K562 (cell line): ENCODE measurements at regions not wholly inside any gene's neighbourhood (a gene's known extent, or its start where the extent isn't known, plus 50 kb on each side); places are given as distances from the start of the nearest gene placed in this dataset.

Experiments
- ATAC-seq: fragments of 200-7000 bp; cut with Tn5 transposase; 3 replicates; pipeline ENCODE4 v1.9.1; 2020; ENCODE audit warnings: moderate library complexity
- BruUV-seq: library from RNA; stranded (reverse); fragments of 400-500 nt; replicated peaks from 2 replicates; lab custom pipeline; 2021; lab: Mats Ljungman, UMichigan
- CTCF ChIA-PET: fragments of 300-600 bp; formaldehyde crosslinking; extraction: SDS; loops from one replicate; lab custom pipeline; 2021; ENCODE audit warnings: low intra/inter-chr PET ratio; lab: Yijun Ruan, JAX
- POLR2A ChIA-PET: fragments of 300-600, 350-650 bp; sonication (Branson Sonifier 250); formaldehyde crosslinking; extraction: SDS; loops from one replicate; lab custom pipeline; 2021; ENCODE audit warnings: antibody characterized with exemption, inconsistent platforms; lab: Yijun Ruan, JAX
- DNase-seq, 4 experiments: peaks; one replicate each; pipeline versions ENCODE4 v3.0.0 to v3.0.0-alpha.2; 2011 to 2018; ENCODE audit warnings: low spot score in 3 of 4, mixed read lengths in 3 of 4; ENCODE audit errors: extremely low read depth in 1 of 4
- FAIRE-seq: peaks from 2 replicates; lab custom pipeline; 2011; peaks lifted over from hg19 to GRCh38; lab: Jason Lieb, UNC
- H2AFZ ChIP-seq: 2 replicates; pipeline ENCODE4 v1.6.0; 2011; ENCODE audit warnings: low read depth, low read length, control low read depth, inconsistent platforms
- H3K27ac ChIP-seq: fragments of 200-600 bp; 3 replicates; pipeline ENCODE4 v1.8.0; 2011; ENCODE audit warnings: low read depth, mild to moderate bottlenecking, control low read depth, inconsistent platforms, low read length, moderate library complexity, mixed read lengths; ENCODE audit errors: extremely low read depth
- H3K27me3 ChIP-seq, 2 experiments: fragments of 300-600 bp in 1 of 2; 2 replicates in 1 of 2; 3 replicates in 1 of 2; pipeline versions ENCODE4 v1.6.0 to v1.8.0; 2011; ENCODE audit warnings: inconsistent platforms in 2 of 2, low read length in 2 of 2, mild to moderate bottlenecking in 1 of 2, mixed read lengths in 1 of 2, moderate library complexity in 1 of 2; ENCODE audit not compliant: control insufficient read depth in 2 of 2, insufficient read depth in 2 of 2
- H3K36me3 ChIP-seq: fragments of 300-600 bp; 3 replicates; pipeline ENCODE4 v1.8.0; 2011; ENCODE audit warnings: mild to moderate bottlenecking, low read length, inconsistent platforms; ENCODE audit not compliant: control insufficient read depth, insufficient read depth
- H3K4me1 ChIP-seq, 2 experiments: fragments of 200-600 bp in 1 of 2; replicated peaks in 1 of 2; 2 replicates in 1 of 2; 3 replicates in 1 of 2; pipeline versions ENCODE4 v1.5.1 to v1.8.0; 2011; ENCODE audit warnings: inconsistent platforms in 2 of 2, low read length in 2 of 2, mild to moderate bottlenecking in 1 of 2, mixed read lengths in 1 of 2, moderate library complexity in 1 of 2; ENCODE audit not compliant: control insufficient read depth in 2 of 2, insufficient read depth in 2 of 2
- H3K4me2 ChIP-seq: 2 replicates; pipeline ENCODE4 v1.6.1; 2011; ENCODE audit warnings: low read length, control low read depth, inconsistent platforms, mixed read lengths; ENCODE audit not compliant: insufficient read depth
- H3K4me3 ChIP-seq: fragments of 200-600 bp; sonication (generic), shearing (Covaris generic); 2 replicates; pipeline ENCODE4 v1.5.1; 2016; ENCODE audit warnings: control low read depth, inconsistent platforms
- H3K79me2 ChIP-seq: fragments of 200-600 bp; 3 replicates; pipeline ENCODE4 v1.8.0; 2011; ENCODE audit warnings: low read length, inconsistent platforms; ENCODE audit not compliant: control insufficient read depth, insufficient read depth
- H3K9ac ChIP-seq, 2 experiments: 2 replicates each; pipeline versions ENCODE4 v1.6.0 to v1.6.1; 2011; ENCODE audit warnings: low read depth in 2 of 2, low read length in 2 of 2, control low read depth in 1 of 2, inconsistent platforms in 1 of 2, mild to moderate bottlenecking in 1 of 2, mixed read lengths in 1 of 2; ENCODE audit not compliant: insufficient read depth in 1 of 2
- H3K9me1 ChIP-seq: one replicate; pipeline ENCODE4 v1.6.0; 2011; ENCODE audit warnings: inconsistent platforms, mild to moderate bottlenecking, low read length, moderate library complexity; ENCODE audit not compliant: control insufficient read depth, insufficient read depth
- H3K9me3 ChIP-seq: replicated peaks from 2 replicates; pipeline ENCODE4 v1.5.1; 2011; ENCODE audit warnings: low read depth, low read length, inconsistent platforms; ENCODE audit not compliant: control insufficient read depth, insufficient read depth
- H4K20me1 ChIP-seq: replicated peaks from 2 replicates; pipeline ENCODE4 v1.6.1; 2011; ENCODE audit warnings: low read length, inconsistent platforms, mixed read lengths; ENCODE audit not compliant: control insufficient read depth, insufficient read depth
- ARNT ChIP-seq, 2 experiments: fragments of 450-650 bp; IDR thresholded peaks; 2 replicates each; pipeline ENCODE4 v1.6.1; 2016; ENCODE audit warnings: mild to moderate bottlenecking in 1 of 2
- CCAR2 ChIP-seq: fragments of 200-400 bp; formaldehyde crosslinking; IDR thresholded peaks from 2 replicates; pipeline ENCODE4 v1.6.1; 2017; ENCODE audit warnings: mild to moderate bottlenecking, low read depth, low read length
- GABPA ChIP-seq: fragments of 200-800 bp; sonication (Bioruptor generic); conservative IDR thresholded peaks from 2 replicates; pipeline ENCODE4 v1.6.1; 2016; ENCODE audit warnings: low read depth, missing genetic modification characterization, missing compliant biosample characterization
- GATAD2A ChIP-seq: fragments of 450-650 bp; IDR thresholded peaks from 2 replicates; pipeline ENCODE4 v1.6.1; 2017
- MXD1 ChIP-seq: fragments of 250-450 bp; sonication (Bioruptor Pico); IDR thresholded peaks from 2 replicates; pipeline ENCODE4 v1.8.0; 2021; ENCODE audit warnings: borderline replicate concordance, mild to moderate bottlenecking, moderate library complexity; ENCODE audit not compliant: poor library complexity, severe bottlenecking
- NFE2 ChIP-seq: IDR thresholded peaks from 2 replicates; pipeline ENCODE4 v1.6.1; 2014; ENCODE audit warnings: antibody characterized with exemption, low read depth
- NFIC ChIP-seq: fragments of 450-650 bp; IDR thresholded peaks from 2 replicates; pipeline ENCODE4 v1.6.1; 2017; ENCODE audit warnings: mild to moderate bottlenecking, inconsistent platforms
- RBM15 ChIP-seq: fragments of 200-400 bp; formaldehyde crosslinking; IDR thresholded peaks from 2 replicates; pipeline ENCODE4 v1.6.1; 2018; ENCODE audit warnings: mild to moderate bottlenecking, low read length, moderate library complexity; ENCODE audit not compliant: insufficient read depth
- RBM34 ChIP-seq: fragments of 200-400 bp; formaldehyde crosslinking; IDR thresholded peaks from 2 replicates; pipeline ENCODE4 v1.6.1; 2018; ENCODE audit warnings: low read length, borderline replicate concordance; ENCODE audit not compliant: insufficient read depth
- TFAM ChIP-seq: fragments of 250-450 bp; sonication (Bioruptor Pico); conservative IDR thresholded peaks from 2 replicates; pipeline ENCODE4 v1.5.0; 2021; ENCODE audit warnings: mild to moderate bottlenecking, moderate library complexity
- ZNF175 ChIP-seq: fragments of 200-800 bp; sonication (Bioruptor generic); IDR thresholded peaks from 2 replicates; pipeline ENCODE4 v1.6.1; 2016; ENCODE audit warnings: low read depth, mild to moderate bottlenecking, missing genetic modification characterization, missing compliant biosample characterization
- ZNF217 ChIP-seq: sonication (generic); formaldehyde crosslinking; IDR thresholded peaks from 2 replicates; pipeline ENCODE4 v1.8.0; 2022; ENCODE audit warnings: mild to moderate bottlenecking, missing genetic modification reagents
- ZNF316 ChIP-seq: fragments of 450-650 bp; IDR thresholded peaks from 2 replicates; pipeline ENCODE4 v1.6.1; 2016
- ZNF347 ChIP-seq: fragments of 450-650 bp; formaldehyde crosslinking; IDR thresholded peaks from 2 replicates; pipeline ENCODE4 v1.4.0; 2020; ENCODE audit warnings: low read depth, mild to moderate bottlenecking, moderate library complexity
- ZNF384 ChIP-seq: IDR thresholded peaks from 2 replicates; pipeline ENCODE4 v1.6.1; 2012; ENCODE audit warnings: low read depth, low read length, improper control_type of control experiment
- ZNF830 ChIP-seq: fragments of 250-450 bp; sonication (Bioruptor Pico); IDR thresholded peaks from 2 replicates; pipeline ENCODE4 v1.5.0; 2021; ENCODE audit warnings: mild to moderate bottlenecking
- WGBS: fragments of 100-300 bp; shearing (Covaris generic); methylation state at CpG from one replicate; pipeline ENCODE4 v1.1.6; 2016; ENCODE audit warnings: low coverage, mixed read lengths; ENCODE audit not compliant: insufficient coverage; ENCODE audit errors: missing lambda C conversion rate; 5-methylcytosine and 5-hydroxymethylcytosine counted together
- in situ Hi-C: fragments of 300-500 bp; cut with MboI; formaldehyde crosslinking; loops from 4 replicates; pipeline ENCODE4 v1.15.0; 2018; ENCODE audit warnings: inconsistent platforms, mixed read lengths
- intact Hi-C: fragments of 100-400 bp; cut with micrococcal nuclease; formaldehyde crosslinking; loops from 2 replicates; pipeline ENCODE4 v1.14.2; 2022

- POLR2A ChIA-PET = interaction anchor here (0.6 kb wide), 1 partner anchor 752 kb away, joined by 3 read pairs; no protein-coding TSS in a partner anchor
- Histone ChIP-seq H3K27me3 (peaks cover 0 to 4% of the 10 kb centered on the region in 2 experiments; a peak in 2 of 5 replicates), H3K4me2 (no peak overlapping the region), H3K4me1 (no peaks in the 10 kb centered on the region), H3K4me3 (no peak overlapping the region), H3K9me3 (no peaks in the 10 kb centered on the region), H3K9ac (no peak overlapping the region), H2AFZ (no peak overlapping the region), H3K9me1 (no peaks in the 10 kb centered on the region), H4K20me1 (no peaks in the 10 kb centered on the region), H3K27ac (no peak overlapping the region), H3K36me3 (no peaks in the 10 kb centered on the region), H3K79me2 (no peaks in the 10 kb centered on the region)
- 0% methylated on average over 7 of the region's 7 CpGs for WGBS
- CTCF ChIA-PET = no interaction called here
- ATAC-seq (no peak), FAIRE-seq (no peak), DNase-seq (no peak)
- TF ChIP-seq ARNT (IDR thresholded peaks at IDR 0.05) (no peak), ZNF347 (CRISPR knock-in tag) (no peak), ZNF175 (CRISPR knock-in tag) (no peak), GATAD2A (no peak), ZNF316 (no peak), ZNF384 (no peak), GABPA (tag) (no peak), CCAR2 (no peak), ZNF830 (CRISPR knock-in tag) (no peak), TFAM (no peak), NFIC (no peak), ZNF217 (no peak), RBM15 (no peak), MXD1 (CRISPR knock-in tag) (no peak), RBM34 (no peak), NFE2 (no peak)
- no TSS peak for BruUV-seq
- in situ Hi-C loops = no loop called here
- intact Hi-C loops = no loop called here
Measured at GRCh38 chr4:81549984-81550383, 78.3 kb upstream of the RASGEF1B start.
